ENCODE measurements at regions not wholly inside any gene's neighbourhood (a gene's known extent, or its start where the extent isn't known, plus 50 kb on each side); places are given as distances from the start of the nearest gene placed in this dataset.

GRCh38 chr2:181307203-181307991, 149.8 kb upstream of the ITGA4 start:
- no peak for ATAC-seq

GRCh38 chr2:181308766-181309515, 148.2 kb upstream of the ITGA4 start:
- ATAC-seq = no peak

- no peak for ATAC-seq
These were observed 147.6 kb upstream of the ITGA4 start for GRCh38 chr2:181309586-181309985.

GRCh38 chr2:181310967-181311366, 146.2 kb upstream of the ITGA4 start:
- ATAC-seq = no peak

- ATAC-seq = no peak
These were observed 145.3 kb upstream of the ITGA4 start for GRCh38 chr2:181311837-181312236.

- ATAC-seq = peak; percentile 26
These were observed 144.7 kb upstream of the ITGA4 start for GRCh38 chr2:181312515-181312927.

- ATAC-seq = no peak
These were observed 143.3 kb upstream of the ITGA4 start for GRCh38 chr2:181313845-181314244.

- ATAC-seq = no peak
These were observed 142.6 kb upstream of the ITGA4 start for GRCh38 chr2:181314551-181314950.

GRCh38 chr2:181317511-181317910, 139.7 kb upstream of the ITGA4 start:
- no peak for ATAC-seq

GRCh38 chr2:181318504-181319280, 138.5 kb upstream of the ITGA4 start:
- ATAC-seq = no peak

GRCh38 chr2:181319286-181319685, 137.9 kb upstream of the ITGA4 start:
- no peak for ATAC-seq

GRCh38 chr2:181320638-181321037, 136.5 kb upstream of the ITGA4 start:
- ATAC-seq = no peak

- no peak for ATAC-seq
These were observed 132.3 kb upstream of the ITGA4 start for GRCh38 chr2:181324912-181325311.

- no peak for ATAC-seq
These were observed 130.5 kb upstream of the ITGA4 start for GRCh38 chr2:181326661-181327060.

GRCh38 chr2:181330286-181330685, 126.9 kb upstream of the ITGA4 start:
- ATAC-seq = no peak

GRCh38 chr2:181332044-181332605, 125.1 kb upstream of the ITGA4 start:
- no peak for ATAC-seq

GRCh38 chr2:181334158-181334826, 122.9 kb upstream of the ITGA4 start:
- ATAC-seq = no peak

- ATAC-seq = no peak
These were observed 116.3 kb upstream of the ITGA4 start for GRCh38 chr2:181340891-181341290.

GRCh38 chr2:181341855-181342600, 115.2 kb upstream of the ITGA4 start:
- no peak for ATAC-seq

- no peak for ATAC-seq
These were observed 108.9 kb upstream of the ITGA4 start for GRCh38 chr2:181348107-181348837.

- ATAC-seq = no peak
These were observed 105.0 kb upstream of the ITGA4 start for GRCh38 chr2:181352158-181352557.
